ENCODE measurements at regions not wholly inside any gene's neighbourhood (a gene's known extent, or its start where the extent isn't known, plus 50 kb on each side); places are given as distances from the start of the nearest gene placed in this dataset.
"Not testable (repeated sequence)": the region's sequence is repeated elsewhere in the genome, so short reads cannot be mapped to it uniquely, and the experiment has no call there.

GRCh38 chr5:167049771-167050567, 1241.5 kb upstream of the WWC1 start:
- no peak for DNase-seq (ENCODE audit: low read depth in 4 of 4, low spot score in 2 of 4)

DNA sequence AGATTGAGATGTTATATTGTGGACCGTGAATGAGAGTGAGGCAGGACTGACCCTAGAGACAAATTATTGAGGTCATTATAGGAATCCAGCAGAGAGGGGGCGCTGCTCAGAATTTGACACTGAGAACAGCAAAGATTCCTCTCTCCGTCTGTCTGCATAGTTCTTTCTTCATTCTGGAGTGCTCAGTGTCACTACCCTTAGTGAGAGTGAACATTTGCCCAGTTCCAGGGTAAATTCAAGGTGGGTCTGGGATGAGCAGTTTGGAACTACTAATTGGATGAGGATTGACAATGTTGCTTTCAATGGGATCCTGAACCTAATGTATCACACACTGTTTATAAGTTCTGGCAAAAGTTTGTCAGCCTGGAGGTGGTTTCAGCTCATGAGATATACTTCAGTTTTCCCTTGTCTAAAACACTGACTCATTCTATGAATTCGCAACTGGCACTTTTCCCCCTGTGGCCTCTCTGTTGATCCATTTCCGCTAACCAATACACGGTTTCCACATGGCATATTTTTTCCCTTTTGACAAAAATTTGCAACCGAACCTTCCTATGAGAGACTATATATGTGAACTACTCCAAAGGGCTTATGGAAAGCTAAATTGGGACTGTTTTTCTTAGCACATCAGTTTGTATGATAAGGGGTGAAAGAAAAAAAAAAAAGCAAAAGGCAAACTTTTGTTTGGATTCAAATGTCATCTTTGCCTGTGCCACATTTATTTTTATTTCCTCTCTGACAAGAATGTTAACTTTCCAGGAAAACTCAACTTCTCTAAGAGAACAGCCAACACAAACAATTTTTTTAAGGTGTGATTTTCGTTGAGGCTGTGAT, 1240.7 kb upstream of the WWC1 start:
- DNase-seq (ENCODE audit: low read depth in 4 of 4, low spot score in 2 of 4) = no peak

- no peak for DNase-seq (ENCODE audit: low read depth in 4 of 4, low spot score in 2 of 4)
Measured at GRCh38 chr5:167051402-167051768, 1240.1 kb upstream of the WWC1 start.

DNA sequence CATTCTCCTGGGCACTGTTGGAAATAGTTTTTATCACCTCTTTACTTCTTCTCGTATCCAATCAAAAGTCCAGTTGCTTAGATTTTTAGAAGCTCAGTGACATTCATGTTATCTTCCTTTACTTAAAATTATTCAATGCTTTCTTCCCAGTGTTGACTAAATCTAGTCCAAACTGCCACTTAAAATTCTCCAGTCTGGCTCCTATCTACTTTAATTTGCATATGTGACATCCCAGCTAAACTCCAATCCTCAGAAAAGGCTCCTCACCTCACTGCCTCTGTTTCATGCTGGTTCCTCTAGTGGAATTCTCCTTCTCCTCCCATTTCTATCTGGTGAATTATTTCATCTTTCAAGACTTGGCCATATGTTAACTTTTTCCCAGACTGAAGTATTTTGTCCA, 1238.7 kb upstream of the WWC1 start:
- DNase-seq (ENCODE audit: low read depth in 4 of 4, low spot score in 2 of 4) = no peak

- no peak for DNase-seq (ENCODE audit: low read depth in 4 of 4, low spot score in 2 of 4)
Measured at GRCh38 chr5:167057665-167058064, 1233.8 kb upstream of the WWC1 start.

GRCh38 chr5:167061695-167062094, 1229.8 kb upstream of the WWC1 start:
- no peak for DNase-seq (ENCODE audit: low read depth in 4 of 4, low spot score in 2 of 4)

DNA sequence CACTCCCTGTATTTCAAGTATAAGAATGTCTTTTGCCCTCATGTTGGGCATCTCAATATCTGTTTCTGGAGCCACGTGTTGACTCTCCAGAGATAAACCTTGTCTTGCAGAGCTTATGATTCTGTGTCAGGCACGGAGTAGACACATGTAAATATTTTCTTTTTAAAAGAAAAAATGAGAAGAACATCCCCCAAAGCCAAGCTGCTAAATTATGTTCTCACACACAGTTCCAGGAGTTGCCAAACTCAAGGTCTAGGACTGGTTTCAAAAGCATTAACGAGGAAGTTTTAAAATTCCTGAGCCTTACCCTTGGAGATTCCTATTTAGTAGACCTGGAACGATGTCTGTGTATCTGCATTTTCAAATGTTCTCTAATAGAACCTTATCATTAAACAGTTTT, 1228.3 kb upstream of the WWC1 start:
- DNase-seq (ENCODE audit: low read depth in 4 of 4, low spot score in 2 of 4) = no peak

DNA sequence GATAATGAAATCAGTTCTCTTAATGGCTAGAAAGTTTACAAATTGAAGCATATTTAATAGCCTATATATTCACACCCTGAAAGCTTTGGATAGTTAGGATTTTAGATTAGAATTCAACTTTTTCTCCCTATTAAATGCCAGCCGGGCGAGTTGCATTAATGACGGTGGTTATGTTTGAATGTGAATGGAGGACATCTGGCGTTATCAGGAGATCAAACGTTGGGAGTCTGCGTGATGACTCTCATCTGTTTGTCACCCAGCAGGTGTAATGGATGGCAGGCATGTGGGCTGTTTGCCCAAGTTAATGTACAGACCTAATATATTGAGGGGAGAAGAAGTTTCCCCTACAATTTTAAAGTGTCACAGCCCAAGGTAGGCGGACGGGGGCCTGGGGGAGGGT, 1227.7 kb upstream of the WWC1 start:
- no peak for DNase-seq (ENCODE audit: low read depth in 4 of 4, low spot score in 2 of 4)

DNA sequence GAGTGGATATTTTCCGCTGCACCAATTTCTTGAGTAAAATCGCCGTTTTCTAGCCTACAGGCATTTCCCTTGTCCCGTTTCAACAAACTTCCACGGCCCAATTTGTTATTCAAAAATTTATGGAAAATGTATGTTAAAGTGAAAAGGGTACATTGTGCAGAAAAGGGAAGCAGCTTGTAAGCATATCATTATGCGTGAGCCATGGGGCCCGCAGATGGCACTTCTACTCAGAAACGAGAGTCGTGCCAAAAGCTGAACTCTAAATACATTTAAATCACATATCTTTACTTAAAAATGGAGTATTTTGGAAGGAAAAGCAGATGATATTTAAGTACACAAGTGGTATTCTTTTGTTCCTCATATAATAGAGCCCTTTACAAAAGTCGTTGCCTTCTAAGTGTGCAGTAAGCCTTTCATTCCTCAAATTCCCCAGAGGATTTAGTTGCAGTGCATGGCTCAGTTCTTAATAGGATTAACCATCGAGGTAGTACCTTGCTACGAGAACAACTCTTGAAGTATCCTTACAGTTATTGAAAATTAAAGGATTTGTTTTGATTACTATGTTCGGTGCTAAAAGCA, 1227.2 kb upstream of the WWC1 start:
- DNase-seq (ENCODE audit: low read depth in 4 of 4, low spot score in 2 of 4) = no peak

DNA sequence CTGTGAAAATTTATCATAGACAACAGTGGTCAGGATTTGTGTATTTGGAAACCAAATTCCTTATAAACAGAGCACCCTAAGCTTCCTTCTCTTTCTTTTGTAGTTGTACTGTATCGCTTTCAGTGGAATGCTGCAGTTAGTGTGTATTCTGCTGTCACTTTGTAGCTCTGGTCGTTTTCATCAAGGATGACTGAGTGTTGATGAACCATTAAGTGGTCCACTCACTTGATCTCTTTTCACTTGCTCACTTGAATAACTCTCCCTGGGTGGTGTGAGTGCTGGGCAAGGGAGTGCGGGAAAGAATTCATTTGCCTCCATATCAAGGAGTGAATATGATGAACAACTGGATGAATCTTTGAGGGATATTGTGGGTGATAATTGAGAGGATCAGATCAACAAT, 1225.7 kb upstream of the WWC1 start:
- no peak for DNase-seq (ENCODE audit: low read depth in 4 of 4, low spot score in 2 of 4)

DNA sequence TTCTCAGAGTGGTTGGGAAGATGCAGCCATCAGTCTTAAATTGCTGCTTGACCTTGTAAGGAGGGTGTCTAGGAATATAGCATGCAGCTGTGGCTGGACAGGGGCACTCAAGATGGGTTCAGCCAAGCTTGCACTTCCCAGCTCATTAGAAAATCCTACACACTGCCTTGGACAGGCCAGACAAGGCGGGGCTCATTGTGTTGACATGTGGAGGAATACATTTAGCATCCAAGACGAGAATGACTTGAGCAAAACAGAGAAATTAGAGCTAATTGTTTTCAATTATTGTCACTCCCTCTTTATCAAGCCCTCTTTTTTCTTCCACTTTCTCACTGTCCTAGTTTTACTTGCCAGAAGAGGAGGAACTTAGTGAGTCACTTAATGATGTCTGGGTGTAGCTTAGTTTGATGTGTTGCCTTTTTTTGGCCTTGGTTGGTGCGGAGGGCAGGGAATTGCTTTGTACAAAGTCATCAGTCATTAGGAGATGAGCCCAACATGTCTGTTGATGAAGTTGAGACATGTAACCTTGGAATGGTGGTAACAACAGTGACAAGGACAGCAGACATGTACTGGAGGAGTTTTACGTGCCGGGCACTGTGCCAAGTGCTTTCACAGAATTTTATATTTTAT, 1219.3 kb upstream of the WWC1 start:
- no peak for DNase-seq (ENCODE audit: low read depth in 4 of 4, low spot score in 2 of 4)

DNA sequence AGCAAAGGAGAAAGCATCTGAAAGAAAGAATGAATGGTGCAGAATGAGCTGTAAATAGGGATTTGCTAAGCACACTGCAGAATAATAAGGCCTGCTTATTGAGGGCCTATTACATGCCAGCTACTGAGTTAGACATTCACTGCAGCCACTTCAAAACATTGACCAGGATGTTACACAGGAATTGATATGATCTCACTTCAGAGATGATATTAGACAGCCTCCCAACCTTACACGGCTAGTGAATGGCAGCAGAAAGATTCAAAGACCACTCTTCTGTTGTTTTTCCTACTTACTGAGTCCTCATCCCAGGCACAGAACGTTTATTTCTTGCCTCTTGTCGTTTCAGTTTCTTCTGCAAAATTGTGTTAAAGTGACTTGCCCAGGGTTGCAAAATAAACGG, 1209.9 kb upstream of the WWC1 start:
- no peak for DNase-seq (ENCODE audit: low read depth in 4 of 4, low spot score in 2 of 4)

DNA sequence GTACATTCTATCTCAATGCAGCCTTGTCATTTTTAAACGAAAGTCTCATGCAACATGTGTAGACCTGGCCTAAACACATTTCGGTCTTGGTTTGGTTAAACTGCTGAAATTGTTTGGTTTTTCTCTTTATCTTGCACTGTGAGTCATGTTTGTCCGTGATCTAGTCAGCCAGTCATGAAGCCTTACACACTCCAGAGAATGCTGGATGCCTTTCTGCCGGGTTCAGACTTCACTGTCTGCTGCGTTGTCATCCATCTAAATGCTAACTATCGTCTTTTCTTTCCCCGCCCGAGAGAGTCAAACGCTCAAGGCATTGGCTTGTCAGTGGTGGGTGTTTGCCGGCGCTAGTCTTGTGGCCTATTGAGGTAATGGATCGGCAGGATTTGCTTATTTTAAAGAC, 1194.6 kb upstream of the WWC1 start:
- DNase-seq (ENCODE audit: low read depth in 4 of 4, low spot score in 2 of 4) = no peak

DNA sequence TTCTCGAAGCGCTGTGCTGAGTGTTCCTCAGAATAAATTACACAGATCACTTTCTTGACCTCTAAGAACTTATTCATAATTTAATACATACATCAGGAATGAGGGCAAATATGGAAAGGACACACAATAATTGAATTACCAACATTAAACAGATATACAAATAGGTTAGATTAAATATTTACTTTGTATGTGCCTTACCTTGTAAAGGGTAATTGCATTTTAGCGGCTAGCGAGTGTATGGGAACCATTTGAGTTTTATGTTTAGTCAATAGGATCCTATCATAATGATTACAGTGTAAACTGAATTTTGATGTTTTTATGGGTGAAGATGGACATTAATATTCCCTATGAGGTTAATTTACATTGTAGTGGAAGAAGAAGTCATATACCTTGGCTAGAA, 1187.1 kb upstream of the WWC1 start:
- no peak for DNase-seq (ENCODE audit: low read depth in 4 of 4, low spot score in 2 of 4)

DNA sequence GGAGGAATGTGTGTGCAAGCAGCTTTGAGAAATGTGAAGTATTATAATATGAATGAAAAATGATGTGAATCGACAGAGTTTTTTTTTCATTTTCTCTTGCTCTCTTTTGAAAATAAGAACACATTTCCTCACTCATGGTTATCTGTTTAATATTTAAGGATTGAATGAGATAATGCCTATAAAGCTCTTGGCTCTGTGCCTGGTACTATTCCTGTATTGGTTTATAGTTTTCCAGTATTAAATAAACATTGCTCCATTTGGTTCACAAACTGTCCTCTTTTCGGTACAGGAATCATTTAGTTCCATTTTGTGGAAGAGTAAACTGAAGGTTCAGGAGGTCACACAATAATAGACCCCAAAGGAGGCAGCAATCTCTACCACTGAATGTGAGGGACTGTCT, 1185.5 kb upstream of the WWC1 start:
- no peak for DNase-seq (ENCODE audit: low read depth in 4 of 4, low spot score in 2 of 4)

DNA sequence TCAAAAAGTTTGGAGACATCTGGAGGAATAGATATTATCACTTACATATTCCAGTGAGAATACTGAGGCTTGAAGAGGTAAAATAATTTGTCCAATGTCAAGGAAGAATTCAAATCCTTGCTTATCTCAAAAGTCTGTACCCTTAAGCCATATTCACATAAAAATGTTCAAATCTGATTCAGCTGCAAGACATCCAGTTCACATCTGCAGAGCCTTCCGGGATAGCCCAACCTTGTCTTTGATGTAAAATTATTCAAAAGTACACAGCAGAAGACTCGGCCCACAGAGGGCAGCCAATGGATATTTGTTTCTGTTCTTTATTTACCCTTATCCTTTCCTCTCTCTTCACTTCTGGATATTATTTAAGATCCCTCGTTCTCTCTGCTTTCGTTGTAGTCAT, 1183.8 kb upstream of the WWC1 start:
- no peak for DNase-seq (ENCODE audit: low read depth in 4 of 4, low spot score in 2 of 4)

DNA sequence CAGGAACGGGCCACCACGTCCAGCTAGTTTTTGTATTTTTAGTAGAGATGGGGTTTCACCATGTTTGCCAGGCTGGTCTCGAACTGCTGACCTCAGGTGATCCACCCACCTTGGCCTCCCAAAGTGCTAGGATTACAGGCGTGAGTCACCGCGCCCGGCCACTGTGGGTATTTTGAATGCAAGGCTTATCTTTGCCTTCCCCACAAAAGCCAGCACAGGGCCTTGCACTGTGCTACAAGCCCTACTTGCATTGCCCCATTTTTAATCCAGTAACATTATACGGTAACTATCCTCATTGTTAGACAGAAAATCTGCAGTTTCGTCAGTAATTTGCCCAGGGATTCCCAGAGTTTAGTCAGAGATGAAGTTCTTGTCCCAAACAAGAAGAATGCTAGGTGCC, 1183.2 kb upstream of the WWC1 start:
- not testable (repeated sequence) for DNase-seq (ENCODE audit: low read depth in 4 of 4, low spot score in 2 of 4)

DNA sequence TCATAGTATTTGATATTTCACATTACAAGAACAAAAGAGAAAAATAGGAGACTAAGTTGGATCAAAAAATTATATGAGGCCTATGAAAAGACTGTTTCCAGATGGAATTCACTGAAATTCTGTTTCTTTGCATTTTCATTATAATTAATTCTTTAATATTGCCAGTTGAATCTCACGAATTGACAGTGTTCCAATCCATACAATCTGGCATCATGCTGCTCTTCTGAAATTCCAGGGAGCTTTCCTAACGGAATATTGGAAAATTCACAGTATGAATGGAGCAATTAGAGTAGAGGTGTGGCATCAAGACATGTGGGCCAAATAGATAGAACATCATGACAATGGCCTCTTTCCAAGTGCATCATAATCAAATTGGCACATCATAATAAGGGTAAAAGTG, 1178.9 kb upstream of the WWC1 start:
- no peak for DNase-seq (ENCODE audit: low read depth in 4 of 4, low spot score in 2 of 4)

- no peak for DNase-seq (ENCODE audit: low read depth in 4 of 4, low spot score in 2 of 4)
Measured at GRCh38 chr5:167122267-167122666, 1169.2 kb upstream of the WWC1 start.

GRCh38 chr5:167123126-167123525, 1168.3 kb upstream of the WWC1 start:
- no peak for DNase-seq (ENCODE audit: low read depth in 4 of 4, low spot score in 2 of 4)

- no peak for DNase-seq (ENCODE audit: low read depth in 4 of 4, low spot score in 2 of 4)
Measured at GRCh38 chr5:167128581-167128980, 1162.9 kb upstream of the WWC1 start.

All from left renal cortex interstitium (tissue), 4 donors.